Activated naive CD8-positive, alpha-beta T cell treated with anti-CD3 and anti-CD28 coated beads, Interleukin-2, amount 50 U/mL, for 24 hours (primary cell): ENCODE measurements at regions not wholly inside any gene's neighbourhood (a gene's known extent, or its start where the extent isn't known, plus 50 kb on each side); places are given as distances from the start of the nearest gene placed in this dataset.
"Not testable (repeated sequence)": the region's sequence is repeated elsewhere in the genome, so short reads cannot be mapped to it uniquely, and the experiment has no call there.

Source experiments
- ATAC-seq: fragments of 150-1000 bp; cut with Tn5 transposase; one replicate; pipeline ENCODE4 v1.10.0; 2021
- DNase-seq: peaks from one replicate; pipeline ENCODE4 v3.0.0; 2021
- H3K27ac Mint-ChIP-seq: one replicate; pipeline ENCODE4 v1.8.0; 2021; ENCODE audit warnings: mild to moderate bottlenecking, mixed read lengths
- H3K27me3 Mint-ChIP-seq: one replicate; pipeline ENCODE4 v1.8.0; 2021; ENCODE audit warnings: mixed read lengths
- H3K36me3 Mint-ChIP-seq: one replicate; pipeline ENCODE4 v1.8.0; 2021; ENCODE audit warnings: low read depth, mixed read lengths
- H3K4me1 Mint-ChIP-seq: one replicate; pipeline ENCODE4 v1.8.0; 2021; ENCODE audit warnings: mixed read lengths
- H3K4me3 Mint-ChIP-seq: one replicate; pipeline ENCODE4 v1.8.0; 2021; ENCODE audit warnings: mild to moderate bottlenecking, moderate library complexity, mixed read lengths
- H3K9me3 Mint-ChIP-seq: one replicate; pipeline ENCODE4 v1.8.0; 2021; ENCODE audit warnings: mixed read lengths

- no peak overlapping the region for H3K27ac Mint-ChIP-seq
- peaks cover 33% of the 10 kb centered on the region for H3K9me3 Mint-ChIP-seq
- H3K4me1 Mint-ChIP-seq = no peaks in the 10 kb centered on the region
- ATAC-seq (no peak), DNase-seq (no peak)
- H3K36me3 Mint-ChIP-seq = no peaks in the 10 kb centered on the region
- no peaks in the 10 kb centered on the region for H3K27me3 Mint-ChIP-seq
- H3K4me3 Mint-ChIP-seq = no peak overlapping the region
These were observed 1203.5 kb upstream of the PRR20A start for GRCh38 chr13:55937180-55937579.

- H3K9me3 Mint-ChIP-seq = peaks cover 1% of the 10 kb centered on the region
- H3K4me3 Mint-ChIP-seq = no peak overlapping the region
- DNase-seq = no peak
- no peak for ATAC-seq
- H3K4me1 Mint-ChIP-seq = no peaks in the 10 kb centered on the region
- no peaks in the 10 kb centered on the region for H3K36me3 Mint-ChIP-seq
- no peaks in the 10 kb centered on the region for H3K27me3 Mint-ChIP-seq
- H3K27ac Mint-ChIP-seq = no peak overlapping the region
These were observed 1192.5 kb upstream of the PRR20A start for GRCh38 chr13:55948175-55948574.

- Mint-ChIP-seq H3K9me3 (peaks cover 21% of the 10 kb centered on the region), H3K4me3 (no peak overlapping the region), H3K4me1 (no peaks in the 10 kb centered on the region), H3K27me3 (no peaks in the 10 kb centered on the region), H3K36me3 (no peaks in the 10 kb centered on the region), H3K27ac (no peak overlapping the region)
- ATAC-seq (no peak), DNase-seq (no peak)
These were observed 1176.8 kb upstream of the PRR20A start for GRCh38 chr13:55963934-55964333.

- Mint-ChIP-seq H3K4me1 (no peaks in the 10 kb centered on the region), H3K27me3 (no peaks in the 10 kb centered on the region), H3K27ac (no peak overlapping the region), H3K9me3 (peaks cover 16% of the 10 kb centered on the region), H3K36me3 (no peaks in the 10 kb centered on the region), H3K4me3 (no peak overlapping the region)
- ATAC-seq (no peak), DNase-seq (no peak)
These were observed 1173.7 kb upstream of the PRR20A start for GRCh38 chr13:55967055-55967454.

DNA sequence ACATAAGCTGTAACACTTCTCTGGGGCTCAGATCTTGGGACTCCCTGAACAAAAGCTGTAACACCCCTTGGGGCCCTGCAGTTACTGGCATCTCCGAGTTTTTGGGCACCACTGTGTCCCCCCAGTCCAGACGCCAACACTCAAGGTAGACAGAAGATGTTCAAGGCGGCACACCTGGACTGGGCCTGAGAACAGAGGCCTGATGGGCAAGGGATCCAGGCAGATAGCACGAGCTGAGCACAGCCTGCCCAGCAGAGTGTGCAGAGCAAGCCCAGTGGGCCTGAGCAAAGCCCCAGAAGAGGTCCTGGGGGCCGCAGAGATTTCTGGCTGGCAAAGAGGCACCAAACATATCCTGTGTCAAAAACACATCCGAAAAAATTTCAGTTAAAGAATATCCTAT is 1163.3 kb upstream of the PRR20A start:
- H3K27me3 Mint-ChIP-seq = no peaks in the 10 kb centered on the region
- H3K9me3 Mint-ChIP-seq = peaks cover 17% of the 10 kb centered on the region
- no peak overlapping the region for H3K27ac Mint-ChIP-seq
- ATAC-seq (no peak), DNase-seq (no peak)
- no peak overlapping the region for H3K4me3 Mint-ChIP-seq
- no peaks in the 10 kb centered on the region for H3K36me3 Mint-ChIP-seq
- no peaks in the 10 kb centered on the region for H3K4me1 Mint-ChIP-seq

DNA sequence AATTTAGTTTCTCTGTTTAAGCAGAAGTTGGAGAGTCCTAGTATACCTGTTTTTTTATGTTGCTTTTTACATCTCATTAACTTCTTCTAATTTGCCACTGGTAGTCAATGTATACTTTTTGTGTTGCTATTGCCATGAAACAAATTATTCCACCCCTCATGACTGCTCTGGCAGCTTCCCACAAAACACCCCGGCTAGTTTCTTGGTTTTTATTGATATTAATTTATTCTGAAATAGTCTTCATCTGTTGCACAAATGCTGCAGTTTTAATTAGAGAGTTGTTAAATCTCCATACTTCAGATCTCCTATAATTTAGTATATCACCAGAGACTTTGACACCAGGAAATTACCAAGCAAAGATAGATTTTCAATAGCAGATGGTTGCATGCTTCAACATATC is 1159.3 kb upstream of the PRR20A start:
- Mint-ChIP-seq H3K9me3 (peaks cover 17% of the 10 kb centered on the region), H3K4me3 (no peak overlapping the region), H3K27ac (no peak overlapping the region), H3K27me3 (no peaks in the 10 kb centered on the region), H3K36me3 (no peaks in the 10 kb centered on the region), H3K4me1 (no peaks in the 10 kb centered on the region)
- ATAC-seq (no peak), DNase-seq (no peak)

GRCh38 chr13:55984026-55984425 is 1156.7 kb upstream of the PRR20A start:
- H3K27me3 Mint-ChIP-seq, H3K27ac Mint-ChIP-seq, H3K36me3 Mint-ChIP-seq, H3K9me3 Mint-ChIP-seq, DNase-seq, H3K4me3 Mint-ChIP-seq, ATAC-seq, H3K4me1 Mint-ChIP-seq: not testable (repeated sequence)

- Mint-ChIP-seq H3K9me3 (peaks cover 9% of the 10 kb centered on the region), H3K4me1 (no peaks in the 10 kb centered on the region), H3K4me3 (no peak overlapping the region), H3K36me3 (no peaks in the 10 kb centered on the region), H3K27me3 (no peaks in the 10 kb centered on the region), H3K27ac (no peak overlapping the region)
- ATAC-seq (no peak), DNase-seq (no peak)
These were observed 1150.1 kb upstream of the PRR20A start for GRCh38 chr13:55990631-55991030.

DNA sequence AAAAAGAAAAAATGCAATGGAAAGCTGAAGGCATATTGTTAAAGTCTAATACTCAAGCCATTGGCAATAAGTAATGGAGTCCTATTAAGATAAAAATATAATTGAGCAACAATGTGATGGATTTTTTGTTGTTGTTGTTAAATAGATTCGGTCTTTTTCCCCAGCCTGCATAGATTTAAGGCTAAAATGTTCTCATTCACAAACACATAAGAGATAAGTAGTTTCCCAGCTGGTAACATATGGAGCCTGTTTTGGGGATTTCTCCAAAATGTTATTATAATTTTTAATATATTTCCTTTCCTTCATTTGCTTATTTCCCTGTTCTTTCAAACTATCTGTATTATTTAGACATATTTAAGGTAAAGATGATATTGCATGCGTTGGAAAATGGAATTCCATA is 1149.1 kb upstream of the PRR20A start:
- H3K9me3 Mint-ChIP-seq = peaks cover 9% of the 10 kb centered on the region
- H3K27ac Mint-ChIP-seq = no peak overlapping the region
- no peaks in the 10 kb centered on the region for H3K4me1 Mint-ChIP-seq
- H3K36me3 Mint-ChIP-seq = no peaks in the 10 kb centered on the region
- no peak overlapping the region for H3K4me3 Mint-ChIP-seq
- no peak for DNase-seq
- no peaks in the 10 kb centered on the region for H3K27me3 Mint-ChIP-seq
- ATAC-seq = no peak

DNA sequence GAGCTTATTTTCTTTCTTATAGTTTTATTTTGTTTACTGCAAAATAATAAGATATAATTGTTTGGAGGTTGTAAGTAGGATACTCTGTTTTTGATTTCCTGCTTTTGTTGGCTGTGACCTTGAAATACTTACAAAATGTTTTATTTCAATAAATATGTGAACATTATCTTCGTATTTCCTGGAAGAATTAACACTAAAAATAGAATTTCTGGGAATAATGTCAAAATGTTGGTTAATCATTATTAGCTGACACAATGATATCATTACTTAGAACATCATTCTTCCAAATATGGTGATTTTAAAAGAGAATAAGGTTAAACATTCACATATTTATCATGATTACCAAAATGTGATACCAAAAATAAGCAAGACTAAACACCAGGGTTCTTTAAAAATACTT is 1148.6 kb upstream of the PRR20A start:
- peaks cover 9% of the 10 kb centered on the region for H3K9me3 Mint-ChIP-seq
- no peak overlapping the region for H3K27ac Mint-ChIP-seq
- no peaks in the 10 kb centered on the region for H3K36me3 Mint-ChIP-seq

GRCh38 chr13:55999709-56000108 is 1141.0 kb upstream of the PRR20A start:
- H3K4me1 Mint-ChIP-seq = no peaks in the 10 kb centered on the region
- peaks cover 7% of the 10 kb centered on the region for H3K9me3 Mint-ChIP-seq
- H3K36me3 Mint-ChIP-seq = no peaks in the 10 kb centered on the region
- no peak overlapping the region for H3K4me3 Mint-ChIP-seq
- no peak overlapping the region for H3K27ac Mint-ChIP-seq
- no peak for ATAC-seq
- DNase-seq = no peak
- no peaks in the 10 kb centered on the region for H3K27me3 Mint-ChIP-seq

More for the DNA sequence above, 1148.6 kb upstream of the PRR20A start:
- ATAC-seq (no peak), DNase-seq (no peak)
- no peak overlapping the region for H3K4me3 Mint-ChIP-seq
- no peaks in the 10 kb centered on the region for H3K4me1 Mint-ChIP-seq
- H3K27me3 Mint-ChIP-seq = no peaks in the 10 kb centered on the region

- DNase-seq (no peak), ATAC-seq (no peak)
- Mint-ChIP-seq H3K27ac (no peak overlapping the region), H3K4me3 (no peak overlapping the region), H3K4me1 (no peaks in the 10 kb centered on the region), H3K9me3 (peaks cover 11% of the 10 kb centered on the region), H3K36me3 (no peaks in the 10 kb centered on the region), H3K27me3 (no peaks in the 10 kb centered on the region)
These were observed 1131.3 kb upstream of the PRR20A start for GRCh38 chr13:56009418-56009817.

- Mint-ChIP-seq H3K9me3 (peaks cover 12% of the 10 kb centered on the region), H3K4me1 (no peaks in the 10 kb centered on the region), H3K27me3 (no peaks in the 10 kb centered on the region), H3K27ac (no peak overlapping the region), H3K36me3 (no peaks in the 10 kb centered on the region), H3K4me3 (no peak overlapping the region)
- no peak for ATAC-seq
- DNase-seq = no peak
These were observed 1128.1 kb upstream of the PRR20A start for GRCh38 chr13:56012644-56013043.

GRCh38 chr13:56015919-56016318 is 1124.8 kb upstream of the PRR20A start:
- DNase-seq = no peak
- Mint-ChIP-seq H3K27ac (no peak overlapping the region), H3K27me3 (no peaks in the 10 kb centered on the region), H3K9me3 (peaks cover 29% of the 10 kb centered on the region), H3K4me1 (no peaks in the 10 kb centered on the region), H3K36me3 (no peaks in the 10 kb centered on the region), H3K4me3 (no peak overlapping the region)
- no peak for ATAC-seq

- ATAC-seq (no peak), DNase-seq (no peak)
- no peak overlapping the region for H3K4me3 Mint-ChIP-seq
- H3K36me3 Mint-ChIP-seq = no peaks in the 10 kb centered on the region
- H3K27me3 Mint-ChIP-seq = no peaks in the 10 kb centered on the region
- H3K27ac Mint-ChIP-seq = no peak overlapping the region
- peaks cover 28% of the 10 kb centered on the region for H3K9me3 Mint-ChIP-seq
- H3K4me1 Mint-ChIP-seq = no peaks in the 10 kb centered on the region
These were observed 1121.1 kb upstream of the PRR20A start for GRCh38 chr13:56019606-56020005.

DNA sequence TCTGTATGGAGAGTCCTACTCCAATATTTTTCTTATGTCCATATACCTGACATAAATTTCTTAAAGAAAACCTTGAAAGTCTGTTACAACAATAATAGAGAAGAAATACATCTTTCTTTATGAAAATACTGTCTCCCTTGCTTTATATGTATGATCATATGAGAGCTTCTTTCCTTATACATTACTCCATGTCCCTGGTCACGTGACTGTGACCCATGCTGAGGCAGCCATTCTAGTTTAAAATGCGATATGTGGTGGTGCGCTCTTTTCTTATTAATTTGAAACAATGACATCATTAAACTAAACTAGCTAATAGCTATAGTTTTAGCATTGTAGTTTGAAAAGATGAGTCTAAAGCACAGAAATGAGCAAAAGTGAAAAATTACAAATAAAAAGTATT is 1120.3 kb upstream of the PRR20A start:
- no peak overlapping the region for H3K4me3 Mint-ChIP-seq
- no peak overlapping the region for H3K27ac Mint-ChIP-seq
- ATAC-seq (no peak), DNase-seq (no peak)
- H3K4me1 Mint-ChIP-seq = no peaks in the 10 kb centered on the region
- H3K9me3 Mint-ChIP-seq = peaks cover 28% of the 10 kb centered on the region
- no peaks in the 10 kb centered on the region for H3K27me3 Mint-ChIP-seq
- no peaks in the 10 kb centered on the region for H3K36me3 Mint-ChIP-seq
